IgD-negative memory B cell (primary cell): ENCODE measurements at regions not wholly inside any gene's neighbourhood (a gene's known extent, or its start where the extent isn't known, plus 50 kb on each side); places are given as distances from the start of the nearest gene placed in this dataset.

ENCODE experiments used
- H3K27ac Mint-ChIP-seq, 3 donors: one replicate each; pipeline ENCODE4 v1.8.0; 2020 to 2022; ENCODE audit warnings: mild to moderate bottlenecking in 3 of 3, mixed read lengths in 3 of 3, moderate library complexity in 1 of 3
- H3K27me3 Mint-ChIP-seq: one replicate; pipeline ENCODE4 v1.8.0; 2021; ENCODE audit warnings: mixed read lengths
- H3K36me3 Mint-ChIP-seq: one replicate; pipeline ENCODE4 v1.8.0; 2020; ENCODE audit warnings: mild to moderate bottlenecking, mixed read lengths
- H3K4me1 Mint-ChIP-seq, 3 donors: one replicate each; pipeline ENCODE4 v1.8.0; 2020 to 2022; ENCODE audit warnings: mixed read lengths in 3 of 3, mild to moderate bottlenecking in 1 of 3
- H3K4me3 Mint-ChIP-seq, 4 donors: one replicate each; pipeline ENCODE4 v1.8.0; 2020 to 2022; ENCODE audit warnings: mild to moderate bottlenecking in 4 of 4, mixed read lengths in 4 of 4, moderate library complexity in 3 of 4
- H3K9me3 Mint-ChIP-seq, 3 donors: one replicate each; pipeline ENCODE4 v1.8.0; 2020 to 2021; ENCODE audit warnings: mixed read lengths in 3 of 3, mild to moderate bottlenecking in 1 of 3

GRCh38 chr16:6536411-6536810, 796.2 kb upstream of the RBFOX1 start:
- peaks cover 0 to 1% (median 0%) of the 10 kb centered on the region in 3 donors for H3K4me1 Mint-ChIP-seq
- H3K27ac Mint-ChIP-seq, result no peak overlapping the region
- H3K36me3 Mint-ChIP-seq, result no peaks in the 10 kb centered on the region
- no peak overlapping the region for H3K4me3 Mint-ChIP-seq
- no peaks in the 10 kb centered on the region for H3K27me3 Mint-ChIP-seq
- peaks cover 0 to 11% (median 9%) of the 10 kb centered on the region in 3 donors for H3K9me3 Mint-ChIP-seq

- Mint-ChIP-seq H3K4me1 (peaks cover 0 to 1% (median 0%) of the 10 kb centered on the region in 3 donors), H3K27me3 (no peaks in the 10 kb centered on the region), H3K36me3 (no peaks in the 10 kb centered on the region), H3K27ac (no peak overlapping the region), H3K9me3 (peaks cover 6 to 16% (median 9%) of the 10 kb centered on the region in 3 donors), H3K4me3 (no peak overlapping the region)
These were observed 801.6 kb upstream of the RBFOX1 start for GRCh38 chr16:6531067-6531466.

- no peak overlapping the region for H3K27ac Mint-ChIP-seq
- H3K27me3 Mint-ChIP-seq, result no peaks in the 10 kb centered on the region
- H3K9me3 Mint-ChIP-seq, result peaks cover 6 to 13% (median 11%) of the 10 kb centered on the region in 3 donors
- H3K4me3 Mint-ChIP-seq, result no peak overlapping the region
- H3K4me1 Mint-ChIP-seq, result no peaks in the 10 kb centered on the region
- no peaks in the 10 kb centered on the region for H3K36me3 Mint-ChIP-seq
These were observed 804.4 kb upstream of the RBFOX1 start for GRCh38 chr16:6528217-6528616.

- Mint-ChIP-seq H3K27ac (no peak overlapping the region), H3K27me3 (peaks cover 2% of the 10 kb centered on the region), H3K4me3 (no peak overlapping the region), H3K36me3 (no peaks in the 10 kb centered on the region), H3K9me3 (peaks cover 6 to 11% (median 10%) of the 10 kb centered on the region in 3 donors), H3K4me1 (no peaks in the 10 kb centered on the region)
These were observed 805.0 kb upstream of the RBFOX1 start for GRCh38 chr16:6527646-6528045.

GRCh38 chr16:6524501-6524900, 808.1 kb upstream of the RBFOX1 start:
- no peaks in the 10 kb centered on the region for H3K4me1 Mint-ChIP-seq
- no peaks in the 10 kb centered on the region for H3K36me3 Mint-ChIP-seq
- H3K27me3 Mint-ChIP-seq, result peaks cover 2% of the 10 kb centered on the region

GRCh38 chr16:6517020-6517720, 815.5 kb upstream of the RBFOX1 start:
- Mint-ChIP-seq H3K36me3 (no peaks in the 10 kb centered on the region), H3K9me3 (peaks cover 2 to 9% (median 6%) of the 10 kb centered on the region in 3 donors), H3K27ac (no peak overlapping the region), H3K27me3 (no peaks in the 10 kb centered on the region), H3K4me1 (no peaks in the 10 kb centered on the region), H3K4me3 (no peak overlapping the region)

More at GRCh38 chr16:6524501-6524900, 808.1 kb upstream of the RBFOX1 start:
- no peak overlapping the region for H3K27ac Mint-ChIP-seq
- H3K4me3 Mint-ChIP-seq, result no peak overlapping the region
- H3K9me3 Mint-ChIP-seq, result peaks cover 7 to 10% (median 8%) of the 10 kb centered on the region in 3 donors

- H3K9me3 Mint-ChIP-seq, result peaks cover 2 to 7% (median 6%) of the 10 kb centered on the region in 3 donors
- no peaks in the 10 kb centered on the region for H3K4me1 Mint-ChIP-seq
- no peaks in the 10 kb centered on the region for H3K36me3 Mint-ChIP-seq
- H3K27ac Mint-ChIP-seq, result no peak overlapping the region
- no peaks in the 10 kb centered on the region for H3K27me3 Mint-ChIP-seq
- H3K4me3 Mint-ChIP-seq, result no peak overlapping the region
These were observed 820.1 kb upstream of the RBFOX1 start for GRCh38 chr16:6512512-6512911.

GRCh38 chr16:6510261-6510660, 822.4 kb upstream of the RBFOX1 start:
- Mint-ChIP-seq H3K36me3 (no peaks in the 10 kb centered on the region), H3K4me1 (no peaks in the 10 kb centered on the region), H3K27ac (no peak overlapping the region), H3K4me3 (no peak overlapping the region), H3K27me3 (no peaks in the 10 kb centered on the region), H3K9me3 (peaks cover 4 to 11% (median 7%) of the 10 kb centered on the region in 3 donors)

GRCh38 chr16:6499413-6499812, 833.2 kb upstream of the RBFOX1 start:
- Mint-ChIP-seq H3K4me1 (no peaks in the 10 kb centered on the region), H3K9me3 (peaks cover 4% of the 10 kb centered on the region in 3 donors), H3K27me3 (no peaks in the 10 kb centered on the region), H3K27ac (no peak overlapping the region), H3K36me3 (no peaks in the 10 kb centered on the region), H3K4me3 (no peak overlapping the region)

GRCh38 chr16:6498858-6499257, 833.8 kb upstream of the RBFOX1 start:
- Mint-ChIP-seq H3K36me3 (no peaks in the 10 kb centered on the region), H3K9me3 (peaks cover 4 to 8% (median 4%) of the 10 kb centered on the region in 3 donors), H3K4me3 (no peak overlapping the region), H3K27me3 (no peaks in the 10 kb centered on the region), H3K4me1 (no peaks in the 10 kb centered on the region), H3K27ac (no peak overlapping the region)

GRCh38 chr16:6496996-6497395, 835.6 kb upstream of the RBFOX1 start:
- Mint-ChIP-seq H3K4me1 (no peaks in the 10 kb centered on the region), H3K9me3 (peaks cover 4 to 8% (median 4%) of the 10 kb centered on the region in 3 donors)

GRCh38 chr16:6495486-6496210, 837.0 kb upstream of the RBFOX1 start:
- peaks cover 1 to 12% (median 4%) of the 10 kb centered on the region in 3 donors for H3K9me3 Mint-ChIP-seq
- no peaks in the 10 kb centered on the region for H3K4me1 Mint-ChIP-seq
- no peaks in the 10 kb centered on the region for H3K27me3 Mint-ChIP-seq
- H3K4me3 Mint-ChIP-seq, result no peak overlapping the region
- no peaks in the 10 kb centered on the region for H3K36me3 Mint-ChIP-seq
- no peak overlapping the region for H3K27ac Mint-ChIP-seq

More at GRCh38 chr16:6496996-6497395, 835.6 kb upstream of the RBFOX1 start:
- no peak overlapping the region for H3K27ac Mint-ChIP-seq
- no peak overlapping the region for H3K4me3 Mint-ChIP-seq
- H3K27me3 Mint-ChIP-seq, result no peaks in the 10 kb centered on the region
- no peaks in the 10 kb centered on the region for H3K36me3 Mint-ChIP-seq

GRCh38 chr16:6494716-6495115, 837.9 kb upstream of the RBFOX1 start:
- H3K4me3 Mint-ChIP-seq, result no peak overlapping the region
- H3K27ac Mint-ChIP-seq, result no peak overlapping the region
- H3K9me3 Mint-ChIP-seq, result peaks cover 1 to 12% (median 4%) of the 10 kb centered on the region in 3 donors
- H3K27me3 Mint-ChIP-seq, result no peaks in the 10 kb centered on the region
- H3K4me1 Mint-ChIP-seq, result no peaks in the 10 kb centered on the region
- no peaks in the 10 kb centered on the region for H3K36me3 Mint-ChIP-seq

- Mint-ChIP-seq H3K27me3 (no peaks in the 10 kb centered on the region), H3K27ac (no peak overlapping the region), H3K4me1 (no peaks in the 10 kb centered on the region), H3K36me3 (no peaks in the 10 kb centered on the region), H3K4me3 (no peak overlapping the region), H3K9me3 (peaks cover 0 to 12% (median 1%) of the 10 kb centered on the region in 3 donors)
These were observed 839.1 kb upstream of the RBFOX1 start for GRCh38 chr16:6493555-6493954.

GRCh38 chr16:6492742-6493141, 839.9 kb upstream of the RBFOX1 start:
- no peaks in the 10 kb centered on the region for H3K27me3 Mint-ChIP-seq
- peaks cover 0 to 12% (median 4%) of the 10 kb centered on the region in 3 donors for H3K9me3 Mint-ChIP-seq
- no peaks in the 10 kb centered on the region for H3K4me1 Mint-ChIP-seq
- no peak overlapping the region for H3K27ac Mint-ChIP-seq
- no peak overlapping the region for H3K4me3 Mint-ChIP-seq
- H3K36me3 Mint-ChIP-seq, result no peaks in the 10 kb centered on the region
